ENCODE measurements at regions not wholly inside any gene's neighbourhood (a gene's known extent, or its start where the extent isn't known, plus 50 kb on each side); places are given as distances from the start of the nearest gene placed in this dataset.

DNA sequence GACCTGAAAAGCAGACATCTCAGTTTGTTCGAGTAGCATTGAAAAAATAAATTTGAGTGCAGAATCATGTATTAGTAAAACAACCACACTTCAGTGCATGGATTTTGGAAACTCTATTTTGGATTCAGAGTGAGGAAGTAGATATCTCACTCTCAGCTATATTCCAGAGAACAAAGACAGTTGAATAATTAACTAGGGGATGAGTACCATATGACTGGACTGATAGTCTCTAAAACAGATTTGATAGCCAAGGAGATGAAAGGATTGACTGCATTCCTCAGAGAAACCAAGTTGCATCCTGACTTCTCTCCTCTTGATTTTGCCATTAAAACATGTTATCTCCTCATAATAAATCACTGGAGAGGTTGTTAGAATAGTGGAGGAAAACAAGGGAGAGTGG lies 268.4 kb upstream of the SP4 start:
- no peaks in the 10 kb centered on the region for H3K27me3 ChIP-seq (ENCODE audit: insufficient read depth, low read length)
- H3K9me3 ChIP-seq (ENCODE audit: low read depth, low read length) = no peaks in the 10 kb centered on the region
- no peak overlapping the region for H3K4me3 ChIP-seq (ENCODE audit: low read length)
- no peaks in the 10 kb centered on the region for H3K4me1 ChIP-seq (ENCODE audit: insufficient read depth, low read length)

DNA sequence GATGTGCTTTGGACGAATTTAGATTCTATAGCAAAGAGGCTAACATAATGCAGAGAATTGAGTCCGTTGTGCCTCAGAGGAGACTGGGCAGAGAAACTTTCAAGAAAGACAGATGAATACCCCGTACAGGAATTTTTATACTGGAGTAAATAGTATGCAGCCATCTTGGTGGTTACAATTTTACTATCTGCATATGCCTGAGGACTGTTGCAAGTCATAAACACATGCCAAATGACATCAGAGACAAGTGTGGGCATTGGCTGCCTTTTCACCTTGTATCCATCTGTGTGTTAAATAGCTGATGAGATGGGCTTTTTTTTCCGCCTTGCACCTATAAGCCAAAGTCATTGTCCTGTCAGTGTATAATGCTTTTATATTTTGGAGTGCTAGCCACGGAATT lies 267.5 kb upstream of the SP4 start:
- H3K4me3 ChIP-seq (ENCODE audit: low read length) = no peak overlapping the region
- no peaks in the 10 kb centered on the region for H3K27me3 ChIP-seq (ENCODE audit: insufficient read depth, low read length)
- no peaks in the 10 kb centered on the region for H3K9me3 ChIP-seq (ENCODE audit: low read depth, low read length)
- no peaks in the 10 kb centered on the region for H3K4me1 ChIP-seq (ENCODE audit: insufficient read depth, low read length)

DNA sequence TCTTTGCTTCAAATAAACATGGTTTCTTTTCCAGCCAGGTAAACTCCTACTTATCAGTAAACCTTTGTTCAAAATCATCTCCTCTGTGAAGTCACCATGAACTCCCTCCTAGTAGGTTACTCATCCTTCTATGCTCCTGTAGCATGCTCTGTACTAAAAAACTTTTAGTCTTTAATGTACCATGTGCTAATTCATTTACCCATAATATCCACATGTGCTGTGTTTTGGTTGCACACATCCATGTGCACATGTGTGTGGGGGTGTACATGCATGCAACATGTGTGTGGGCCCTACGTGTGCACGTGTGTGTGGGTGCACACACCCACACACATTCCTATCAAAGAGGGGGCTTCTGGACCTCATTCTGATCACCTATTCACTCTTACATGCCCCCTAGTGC lies 259.9 kb upstream of the SP4 start:
- no peak overlapping the region for H3K4me3 ChIP-seq (ENCODE audit: low read length)
- no peaks in the 10 kb centered on the region for H3K4me1 ChIP-seq (ENCODE audit: insufficient read depth, low read length)

DNA sequence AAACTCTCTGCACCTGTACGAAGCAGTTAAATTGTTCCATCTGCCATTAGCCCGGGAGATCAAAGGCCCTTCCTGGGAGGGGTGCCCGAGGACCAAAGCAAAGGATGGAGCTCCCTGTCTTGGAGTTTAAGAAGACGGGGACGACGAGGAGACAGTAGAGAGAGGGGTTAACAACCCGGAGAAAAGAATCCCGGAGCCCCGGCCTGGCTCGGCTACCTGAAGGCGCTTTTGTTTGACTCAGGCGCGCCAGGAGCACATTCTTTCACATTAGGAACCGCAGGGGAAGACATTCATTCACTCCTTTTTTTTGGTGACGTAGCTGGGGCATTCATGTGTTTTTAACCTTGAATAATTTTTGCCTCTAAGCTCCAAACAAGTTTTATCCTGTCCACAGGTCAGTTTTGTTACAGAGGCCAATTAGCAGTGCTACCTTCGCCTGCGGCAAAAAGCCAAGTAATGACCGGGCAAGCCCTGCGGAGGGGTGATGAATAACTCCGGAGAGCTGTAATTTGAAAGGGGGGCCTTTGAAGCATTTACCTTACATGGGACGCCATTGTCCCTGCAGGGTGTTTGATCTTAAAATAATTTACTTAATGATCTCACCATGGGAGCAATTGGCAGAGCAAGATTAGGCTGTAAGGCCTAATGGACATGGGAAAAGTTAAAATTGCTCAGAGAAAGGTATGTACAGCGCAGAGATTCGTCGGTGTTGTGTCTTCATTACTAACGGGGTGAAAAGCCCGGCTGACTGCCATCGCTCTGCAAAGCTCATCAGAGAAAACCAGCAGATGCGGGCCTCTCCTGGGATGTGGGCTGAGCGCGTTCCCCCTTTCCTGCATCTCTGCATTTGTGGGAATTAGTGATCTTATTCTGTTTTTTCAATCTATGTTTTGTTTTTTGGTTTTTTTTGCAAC lies 258.0 kb upstream of the SP4 start:
- no peak overlapping the region for H3K4me3 ChIP-seq (ENCODE audit: low read length)
- H3K9me3 ChIP-seq (ENCODE audit: low read depth, low read length) = no peaks in the 10 kb centered on the region
- no peaks in the 10 kb centered on the region for H3K4me1 ChIP-seq (ENCODE audit: insufficient read depth, low read length)
- H3K27me3 ChIP-seq (ENCODE audit: insufficient read depth, low read length) = peaks cover 22% of the 10 kb centered on the region

More for the DNA sequence above, 259.9 kb upstream of the SP4 start:
- no peaks in the 10 kb centered on the region for H3K9me3 ChIP-seq (ENCODE audit: low read depth, low read length)
- H3K27me3 ChIP-seq (ENCODE audit: insufficient read depth, low read length) = peaks cover 22% of the 10 kb centered on the region

DNA sequence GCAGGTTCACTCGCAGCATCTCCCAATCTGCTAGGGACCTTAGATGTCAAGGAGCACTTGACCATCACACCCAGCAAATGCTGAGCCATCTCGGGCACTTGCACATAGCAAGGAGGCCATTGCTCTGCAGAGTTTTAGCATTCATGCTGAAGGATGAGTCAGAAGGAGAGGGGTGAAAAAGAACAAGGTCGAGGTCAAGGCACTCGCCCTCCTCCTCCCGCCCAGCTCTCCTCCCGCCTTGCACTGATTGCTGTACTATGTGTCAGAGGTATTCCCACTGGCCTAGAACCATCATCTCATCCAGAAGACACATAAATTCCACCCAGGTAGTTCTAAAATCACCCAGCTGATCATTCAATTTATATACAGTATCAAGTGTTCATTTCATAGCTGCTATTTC lies 255.1 kb upstream of the SP4 start:
- Histone ChIP-seq H3K4me1 (ENCODE audit: insufficient read depth, low read length) (no peaks in the 10 kb centered on the region), H3K4me3 (ENCODE audit: low read length) (no peak overlapping the region), H3K9me3 (ENCODE audit: low read depth, low read length) (no peaks in the 10 kb centered on the region), H3K27me3 (ENCODE audit: insufficient read depth, low read length) (peaks cover 18% of the 10 kb centered on the region)

DNA sequence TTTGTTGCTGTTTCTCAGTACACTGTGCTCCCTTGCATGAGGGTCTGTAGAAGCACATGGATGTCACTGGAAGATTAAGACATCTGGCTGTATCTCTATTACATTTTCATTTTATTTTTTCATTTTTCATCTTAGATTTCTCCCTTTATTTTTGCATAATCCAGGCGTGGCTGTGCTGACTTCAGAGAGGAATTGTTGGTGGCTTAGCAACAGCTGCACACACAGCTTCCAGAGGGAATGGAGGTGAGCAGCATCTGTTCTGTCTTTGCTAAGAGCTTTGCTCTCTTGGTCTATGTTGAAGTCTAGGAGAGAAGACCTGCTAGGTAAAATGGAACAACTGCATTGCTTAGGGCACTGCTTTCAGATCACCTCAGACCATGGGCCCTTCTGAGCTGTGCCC lies 254.4 kb upstream of the SP4 start:
- Histone ChIP-seq H3K4me1 (ENCODE audit: insufficient read depth, low read length) (no peaks in the 10 kb centered on the region), H3K9me3 (ENCODE audit: low read depth, low read length) (no peaks in the 10 kb centered on the region), H3K4me3 (ENCODE audit: low read length) (no peak overlapping the region), H3K27me3 (ENCODE audit: insufficient read depth, low read length) (peaks cover 15% of the 10 kb centered on the region)

DNA sequence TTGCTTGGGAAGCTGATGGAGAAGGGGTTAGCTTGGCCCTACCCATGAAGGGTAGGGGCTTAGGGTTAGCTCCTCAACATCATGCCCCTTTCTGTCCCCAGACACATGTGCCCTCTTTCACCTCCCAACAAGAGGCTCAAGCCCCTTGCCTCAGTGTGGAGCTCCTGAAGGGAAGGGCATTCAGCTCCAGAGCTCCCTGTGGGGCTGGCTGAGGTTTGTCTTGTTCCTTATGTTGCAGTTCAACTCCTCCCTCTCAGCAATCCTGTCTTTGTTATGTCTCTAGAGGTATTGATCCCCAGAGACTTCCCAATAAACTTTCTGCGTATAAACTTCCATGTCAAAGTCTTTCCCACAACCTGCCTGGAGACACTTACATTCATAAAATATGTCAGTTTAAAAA lies 252.2 kb upstream of the SP4 start:
- H3K27me3 ChIP-seq (ENCODE audit: insufficient read depth, low read length) = peaks cover 5% of the 10 kb centered on the region
- no peaks in the 10 kb centered on the region for H3K9me3 ChIP-seq (ENCODE audit: low read depth, low read length)
- H3K4me1 ChIP-seq (ENCODE audit: insufficient read depth, low read length) = no peaks in the 10 kb centered on the region
- no peak overlapping the region for H3K4me3 ChIP-seq (ENCODE audit: low read length)

DNA sequence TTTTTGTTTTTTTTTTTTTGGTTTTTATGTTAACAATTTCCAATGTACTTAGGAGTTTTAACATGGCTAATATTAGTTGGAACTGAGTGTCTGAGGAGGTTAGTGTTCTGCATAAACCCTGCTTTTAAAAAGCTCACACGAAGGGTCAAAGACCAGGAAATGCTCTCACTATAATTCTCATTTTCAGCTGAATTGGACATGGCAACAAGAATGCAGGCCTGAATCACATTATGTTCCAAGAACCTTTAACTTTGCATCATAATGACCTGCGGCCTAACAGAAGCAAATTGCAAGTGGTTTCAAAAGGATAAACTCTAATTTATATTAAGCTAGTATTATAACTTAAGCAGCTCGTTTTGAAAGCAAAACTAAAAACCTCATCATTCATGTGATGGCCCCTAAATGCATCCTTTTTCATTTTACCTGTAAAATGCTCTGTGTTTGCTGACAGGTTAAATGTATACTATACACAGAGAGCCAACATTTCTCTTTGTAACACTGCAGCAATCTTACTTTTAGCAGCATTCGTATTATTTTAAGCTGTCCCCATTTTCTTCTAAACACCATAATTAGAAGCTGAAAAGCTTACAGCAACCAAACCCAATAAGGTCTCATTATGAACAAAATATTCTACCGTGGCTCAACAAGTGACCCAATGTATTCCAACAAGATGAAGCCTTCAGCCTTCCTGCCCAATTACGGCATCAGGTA lies 242.8 kb upstream of the SP4 start:
- Histone ChIP-seq H3K9me3 (ENCODE audit: low read depth, low read length) (no peaks in the 10 kb centered on the region), H3K4me3 (ENCODE audit: low read length) (no peak overlapping the region), H3K27me3 (ENCODE audit: insufficient read depth, low read length) (no peaks in the 10 kb centered on the region), H3K4me1 (ENCODE audit: insufficient read depth, low read length) (no peaks in the 10 kb centered on the region)

DNA sequence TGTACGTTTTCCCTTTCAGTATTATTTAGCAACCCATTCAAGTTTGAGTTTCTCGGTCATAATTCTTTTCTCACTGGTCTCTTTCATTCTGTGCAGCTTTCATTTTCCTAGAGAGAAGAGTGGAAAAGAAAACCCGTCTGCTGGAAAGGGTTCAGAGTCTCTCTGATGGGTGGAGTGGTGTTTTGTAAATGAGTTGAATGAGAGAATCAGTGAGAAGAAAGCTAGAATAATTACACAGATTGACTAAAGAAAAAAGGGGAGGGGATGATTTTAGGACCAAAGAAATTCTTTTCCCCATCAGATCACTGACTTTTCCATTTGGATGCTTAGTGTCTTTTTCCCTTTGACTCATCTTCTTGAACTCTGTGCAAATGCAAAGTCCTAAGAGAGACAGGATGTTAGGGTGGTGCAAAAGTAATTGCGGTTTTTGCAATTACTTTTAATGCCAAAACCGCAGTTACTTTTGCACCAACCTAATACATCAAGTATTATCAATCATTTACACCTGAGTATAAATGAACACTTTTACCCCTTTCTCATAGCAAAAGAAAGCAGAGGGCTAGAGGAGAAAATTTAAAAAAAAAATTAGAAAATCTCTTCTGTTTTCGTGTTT lies 242.1 kb upstream of the SP4 start:
- Histone ChIP-seq H3K4me1 (ENCODE audit: insufficient read depth, low read length) (no peaks in the 10 kb centered on the region), H3K27me3 (ENCODE audit: insufficient read depth, low read length) (no peaks in the 10 kb centered on the region), H3K4me3 (ENCODE audit: low read length) (no peak overlapping the region), H3K9me3 (ENCODE audit: low read depth, low read length) (no peaks in the 10 kb centered on the region)

DNA sequence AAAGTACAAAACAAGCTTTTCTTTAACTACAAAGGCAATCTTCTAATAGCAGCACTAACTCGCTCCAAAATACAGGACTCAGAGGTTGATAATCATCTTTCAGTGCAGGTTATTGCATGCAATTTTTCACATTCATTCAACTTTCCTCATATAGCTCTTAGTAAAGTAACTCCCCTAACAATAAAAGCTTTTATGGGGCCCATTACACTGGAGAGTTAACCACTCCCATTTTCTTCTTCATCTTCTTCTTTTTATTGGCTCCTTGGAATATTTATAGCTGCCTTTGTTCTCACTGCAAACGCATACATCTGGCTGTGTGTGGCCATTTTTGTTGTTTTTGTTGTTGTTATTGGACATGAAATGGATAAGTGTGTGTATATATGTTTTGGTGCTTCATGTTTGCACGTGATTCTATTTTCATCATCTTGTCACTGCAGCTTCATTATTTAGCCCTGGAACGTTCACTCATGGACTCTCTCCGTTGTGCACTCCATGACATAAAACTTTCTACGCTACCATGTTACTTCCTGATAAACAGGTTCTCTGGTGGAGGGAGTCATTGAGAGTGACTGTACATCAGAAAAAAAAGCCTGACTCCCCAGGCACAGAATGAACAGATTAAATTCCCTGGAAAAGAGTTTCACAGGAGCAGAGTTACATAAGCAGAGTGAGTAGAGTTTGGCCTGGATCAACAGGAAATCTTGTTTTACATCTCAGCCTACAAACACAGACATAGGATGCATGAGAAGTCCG lies 236.4 kb upstream of the SP4 start:
- no peaks in the 10 kb centered on the region for H3K9me3 ChIP-seq (ENCODE audit: low read depth, low read length)
- no peaks in the 10 kb centered on the region for H3K4me1 ChIP-seq (ENCODE audit: insufficient read depth, low read length)
- H3K4me3 ChIP-seq (ENCODE audit: low read length) = no peak overlapping the region
- H3K27me3 ChIP-seq (ENCODE audit: insufficient read depth, low read length) = no peaks in the 10 kb centered on the region

DNA sequence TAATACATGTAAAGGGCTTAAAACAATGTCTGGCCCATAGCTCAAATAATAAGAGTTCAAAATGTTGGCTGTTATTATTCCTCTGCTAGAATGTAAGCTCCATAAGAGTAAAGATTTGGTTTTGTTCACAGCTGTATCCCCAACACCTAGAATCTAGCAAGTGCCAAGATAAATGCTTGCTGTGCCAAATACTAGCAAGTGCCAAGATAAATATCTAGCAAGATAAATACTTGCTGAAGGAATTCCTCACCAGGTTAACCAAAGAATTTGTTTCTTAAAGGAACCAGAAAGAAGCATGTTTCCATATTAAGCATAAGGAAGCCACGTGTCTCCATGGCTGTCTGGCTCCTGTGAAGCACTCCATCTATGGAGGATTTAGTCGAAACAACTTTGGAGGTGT lies 235.2 kb upstream of the SP4 start:
- no peaks in the 10 kb centered on the region for H3K4me1 ChIP-seq (ENCODE audit: insufficient read depth, low read length)
- H3K4me3 ChIP-seq (ENCODE audit: low read length) = no peak overlapping the region
- H3K27me3 ChIP-seq (ENCODE audit: insufficient read depth, low read length) = no peaks in the 10 kb centered on the region
- H3K9me3 ChIP-seq (ENCODE audit: low read depth, low read length) = no peaks in the 10 kb centered on the region

DNA sequence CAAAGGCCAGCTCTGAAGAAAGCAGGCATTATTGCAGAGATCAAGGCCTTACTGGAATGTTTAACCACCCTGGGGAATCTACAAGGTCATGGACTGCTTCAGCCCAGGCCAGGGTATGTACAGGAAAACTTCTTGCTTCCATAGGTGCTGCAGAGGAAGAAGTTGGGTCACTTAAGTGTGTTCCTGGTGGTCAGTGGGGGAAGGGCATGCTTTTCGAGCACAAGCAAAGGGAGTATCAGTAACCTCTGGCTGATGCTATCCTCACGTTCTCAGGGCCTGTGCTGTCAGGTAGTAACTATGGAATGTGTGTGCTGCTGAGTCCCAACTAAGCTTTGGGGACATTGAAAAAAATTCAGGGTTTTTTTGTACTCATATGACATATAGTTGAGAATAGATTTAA lies 234.0 kb upstream of the SP4 start:
- H3K27me3 ChIP-seq (ENCODE audit: insufficient read depth, low read length) = no peaks in the 10 kb centered on the region
- no peaks in the 10 kb centered on the region for H3K9me3 ChIP-seq (ENCODE audit: low read depth, low read length)
- H3K4me1 ChIP-seq (ENCODE audit: insufficient read depth, low read length) = no peaks in the 10 kb centered on the region
- H3K4me3 ChIP-seq (ENCODE audit: low read length) = no peak overlapping the region

DNA sequence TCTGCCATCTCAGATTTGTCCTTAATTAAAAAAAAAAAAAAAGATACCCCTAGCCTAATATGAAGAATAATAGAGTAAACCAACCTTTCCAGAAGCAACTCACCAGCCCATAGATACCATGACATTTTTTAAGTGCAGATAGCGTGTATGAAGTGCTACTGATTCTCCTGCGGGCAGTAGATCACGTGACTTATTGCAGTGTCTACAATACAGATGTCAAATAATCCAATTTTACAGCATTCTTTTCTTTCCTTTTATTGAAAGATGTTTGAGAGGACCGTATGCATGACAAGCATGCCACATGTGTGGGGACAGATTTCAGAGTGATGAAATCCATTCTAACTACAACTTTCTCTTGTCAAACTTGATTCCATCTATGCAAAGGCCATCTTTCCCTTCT lies 232.9 kb upstream of the SP4 start:
- H3K9me3 ChIP-seq (ENCODE audit: low read depth, low read length) = no peaks in the 10 kb centered on the region
- no peaks in the 10 kb centered on the region for H3K27me3 ChIP-seq (ENCODE audit: insufficient read depth, low read length)
- no peak overlapping the region for H3K4me3 ChIP-seq (ENCODE audit: low read length)
- H3K4me1 ChIP-seq (ENCODE audit: insufficient read depth, low read length) = no peaks in the 10 kb centered on the region

DNA sequence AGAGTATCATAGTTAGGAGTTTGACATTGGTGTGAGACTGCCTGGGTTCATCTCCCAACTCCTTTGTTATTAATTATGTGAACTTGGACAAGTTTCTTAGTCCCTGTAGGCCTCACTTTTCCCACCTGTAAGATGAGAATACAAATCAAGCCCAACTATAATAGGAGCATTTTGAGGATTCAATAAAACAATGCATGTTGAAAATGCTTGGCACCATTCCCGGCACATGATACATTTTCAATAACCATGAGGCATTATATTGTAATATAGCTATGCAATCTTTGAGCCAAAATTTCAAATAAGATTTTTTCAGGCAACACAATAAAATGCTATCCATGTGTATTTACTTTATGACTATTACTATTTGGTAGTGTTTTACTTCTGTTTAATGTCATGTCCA lies 229.0 kb upstream of the SP4 start:
- Histone ChIP-seq H3K27me3 (ENCODE audit: insufficient read depth, low read length) (no peaks in the 10 kb centered on the region), H3K4me1 (ENCODE audit: insufficient read depth, low read length) (no peaks in the 10 kb centered on the region), H3K9me3 (ENCODE audit: low read depth, low read length) (no peaks in the 10 kb centered on the region)

DNA sequence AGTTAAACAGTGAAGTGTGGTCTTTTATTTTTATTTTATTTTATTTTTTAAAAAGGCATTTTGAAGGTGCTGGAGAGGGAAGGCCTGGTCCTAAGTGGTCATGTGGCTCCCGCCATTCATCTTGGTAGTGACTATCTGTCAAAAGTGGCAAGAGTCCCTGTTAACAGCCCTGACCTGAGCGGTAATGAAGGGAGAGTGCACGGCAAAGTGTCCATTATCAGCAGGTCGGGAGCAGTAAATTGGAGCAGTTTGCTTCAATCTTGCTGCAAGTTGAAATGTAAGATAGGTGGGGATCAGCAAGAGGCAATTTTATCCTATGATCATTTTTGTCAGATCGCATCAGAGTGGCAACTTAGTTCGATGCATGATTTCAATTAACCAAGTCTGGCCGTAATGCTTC lies 227.4 kb upstream of the SP4 start:
- Histone ChIP-seq H3K4me3 (ENCODE audit: low read length) (no peak overlapping the region), H3K27me3 (ENCODE audit: insufficient read depth, low read length) (peaks cover 2% of the 10 kb centered on the region), H3K9me3 (ENCODE audit: low read depth, low read length) (no peaks in the 10 kb centered on the region), H3K4me1 (ENCODE audit: insufficient read depth, low read length) (no peaks in the 10 kb centered on the region)

More for the DNA sequence above, 229.0 kb upstream of the SP4 start:
- no peak overlapping the region for H3K4me3 ChIP-seq (ENCODE audit: low read length)

Data from mononuclear cell (primary cell).